GM18951 (cell line): ENCODE measurements at regions not wholly inside any gene's neighbourhood (a gene's known extent, or its start where the extent isn't known, plus 50 kb on each side); places are given as distances from the start of the nearest gene placed in this dataset.
"Not testable (repeated sequence)": the region's sequence is repeated elsewhere in the genome, so short reads cannot be mapped to it uniquely, and the experiment has no call there.

Source experiments
- POLR2A ChIP-seq: IDR thresholded peaks from 4 replicates; pipeline ENCODE4 v1.6.1; 2011; ENCODE audit warnings: mild to moderate bottlenecking; ENCODE audit not compliant: insufficient read length, insufficient read depth; ENCODE audit errors: extremely low read depth
- in situ Hi-C: fragments of 300-500 bp; cut with MboI; formaldehyde crosslinking; loops from one replicate; pipeline ENCODE4 v1.12.0; 2022; ENCODE audit warnings: low sequenced_read_pairs, mixed read lengths, inconsistent platforms; ENCODE audit not compliant: unreplicated experiment

- in situ Hi-C loops, result no loop called here
- no peak for TF ChIP-seq POLR2A
These were observed 245.3 kb downstream of the PARN start for GRCh38 chr16:14384745-14385144.

GRCh38 chr16:14383844-14384243 lies 246.2 kb downstream of the PARN start:
- in situ Hi-C loops, result not testable (repeated sequence)

- no peak for TF ChIP-seq POLR2A
- in situ Hi-C loops, result no loop called here
These were observed 251.2 kb downstream of the PARN start for GRCh38 chr16:14378689-14379467.

- in situ Hi-C loops, result no loop called here
These were observed 251.9 kb downstream of the PARN start for GRCh38 chr16:14378131-14378551.

GRCh38 chr16:14377326-14377725 lies 252.7 kb downstream of the PARN start:
- in situ Hi-C loops, result no loop called here

More at GRCh38 chr16:14378131-14378551, 251.9 kb downstream of the PARN start:
- no peak for TF ChIP-seq POLR2A

GRCh38 chr16:14375132-14375491 lies 254.9 kb downstream of the PARN start:
- in situ Hi-C loops, result no loop called here
- no peak for TF ChIP-seq POLR2A

More at GRCh38 chr16:14377326-14377725, 252.7 kb downstream of the PARN start:
- TF ChIP-seq POLR2A, result no peak

- in situ Hi-C loops, result no loop called here
- TF ChIP-seq POLR2A, result no peak
These were observed 255.5 kb downstream of the PARN start for GRCh38 chr16:14374451-14375131.

GRCh38 chr16:14373896-14374295 lies 256.2 kb downstream of the PARN start:
- in situ Hi-C loops, result no loop called here
- no peak for TF ChIP-seq POLR2A

GRCh38 chr16:14373406-14373805 lies 256.7 kb downstream of the PARN start:
- TF ChIP-seq POLR2A, result no peak

GRCh38 chr16:14372471-14372870 lies 257.6 kb downstream of the PARN start:
- in situ Hi-C loops, result no loop called here
- no peak for TF ChIP-seq POLR2A

More at GRCh38 chr16:14373406-14373805, 256.7 kb downstream of the PARN start:
- in situ Hi-C loops, result no loop called here

GRCh38 chr16:14371778-14372431 lies 258.2 kb downstream of the PARN start:
- in situ Hi-C loops, result no loop called here
- no peak for TF ChIP-seq POLR2A

GRCh38 chr16:14370736-14371234 lies 259.3 kb downstream of the PARN start:
- TF ChIP-seq POLR2A, result no peak
- in situ Hi-C loops, result no loop called here
